Peyer's patch (tissue), 4 donors: ENCODE measurements at regions not wholly inside any gene's neighbourhood (a gene's known extent, or its start where the extent isn't known, plus 50 kb on each side); places are given as distances from the start of the nearest gene placed in this dataset.

Source experiments
- POLR2A ChIP-seq, 2 donors: fragments of 450-650 bp; IDR thresholded peaks; one replicate each; pipeline ENCODE4 v1.5.1; 2017; ENCODE audit warnings: antibody characterized with exemption in 2 of 2, mild to moderate bottlenecking in 2 of 2, moderate library complexity in 2 of 2
- TF ChIP-seq, protein P1 (sequence below), 6 experiments: fragments of 450-650 bp in 4 of 6; fragments of 200-600 bp in 2 of 6; sonication (generic) in 1 of 6; IDR thresholded peaks; one replicate each; pipeline ENCODE4 v1.5.1; 2017 to 2019; ENCODE audit warnings: antibody characterized with exemption in 6 of 6, mild to moderate bottlenecking in 3 of 6, moderate library complexity in 1 of 6

DNA sequence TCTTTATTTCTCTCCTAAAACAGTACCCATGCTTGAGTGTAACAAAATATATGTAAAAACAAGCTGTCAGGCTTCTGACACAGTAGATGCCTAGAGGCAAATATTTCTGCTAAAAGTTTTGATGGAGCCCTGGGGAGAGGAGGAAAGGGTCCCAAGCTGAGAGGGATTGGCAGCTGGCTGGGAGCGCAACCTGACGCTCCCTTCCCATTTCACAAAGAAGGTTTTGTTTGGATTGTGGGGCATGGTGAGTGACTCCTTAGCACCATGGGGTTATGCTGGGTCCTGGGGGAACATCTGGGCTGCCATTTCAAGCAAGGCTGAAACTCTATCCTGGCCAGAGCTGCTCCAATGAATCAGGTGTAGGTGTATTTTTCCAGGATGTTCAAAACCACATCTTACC is 720.5 kb downstream of the MAFB start:
- no peak for TF ChIP-seq POLR2A (IDR thresholded peaks at IDR 0.05)
- TF ChIP-seq, protein P1, sequence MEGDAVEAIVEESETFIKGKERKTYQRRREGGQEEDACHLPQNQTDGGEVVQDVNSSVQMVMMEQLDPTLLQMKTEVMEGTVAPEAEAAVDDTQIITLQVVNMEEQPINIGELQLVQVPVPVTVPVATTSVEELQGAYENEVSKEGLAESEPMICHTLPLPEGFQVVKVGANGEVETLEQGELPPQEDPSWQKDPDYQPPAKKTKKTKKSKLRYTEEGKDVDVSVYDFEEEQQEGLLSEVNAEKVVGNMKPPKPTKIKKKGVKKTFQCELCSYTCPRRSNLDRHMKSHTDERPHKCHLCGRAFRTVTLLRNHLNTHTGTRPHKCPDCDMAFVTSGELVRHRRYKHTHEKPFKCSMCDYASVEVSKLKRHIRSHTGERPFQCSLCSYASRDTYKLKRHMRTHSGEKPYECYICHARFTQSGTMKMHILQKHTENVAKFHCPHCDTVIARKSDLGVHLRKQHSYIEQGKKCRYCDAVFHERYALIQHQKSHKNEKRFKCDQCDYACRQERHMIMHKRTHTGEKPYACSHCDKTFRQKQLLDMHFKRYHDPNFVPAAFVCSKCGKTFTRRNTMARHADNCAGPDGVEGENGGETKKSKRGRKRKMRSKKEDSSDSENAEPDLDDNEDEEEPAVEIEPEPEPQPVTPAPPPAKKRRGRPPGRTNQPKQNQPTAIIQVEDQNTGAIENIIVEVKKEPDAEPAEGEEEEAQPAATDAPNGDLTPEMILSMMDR (IDR thresholded peaks at IDR 0.05) = no peak
